HG02623 (cell line): ENCODE measurements at regions not wholly inside any gene's neighbourhood (a gene's known extent, or its start where the extent isn't known, plus 50 kb on each side); places are given as distances from the start of the nearest gene placed in this dataset.

Experiments
- ATAC-seq: cut with Tn5 transposase; IDR thresholded peaks from one replicate; pipeline ENCODE4 v1.9.1; 2021; ENCODE audit warnings: moderate library complexity; ENCODE audit not compliant: unreplicated experiment

- no peak for ATAC-seq
These were observed 410.7 kb downstream of the SIPA1L2 start for GRCh38 chr1:232218955-232219865.

GRCh38 chr1:232213928-232214327 is 416.0 kb downstream of the SIPA1L2 start:
- no peak for ATAC-seq

GRCh38 chr1:232212253-232212652 is 417.7 kb downstream of the SIPA1L2 start:
- ATAC-seq = no peak

- no peak for ATAC-seq
These were observed 418.8 kb downstream of the SIPA1L2 start for GRCh38 chr1:232211149-232211548.

GRCh38 chr1:232209357-232209756 is 420.6 kb downstream of the SIPA1L2 start:
- ATAC-seq = no peak

GRCh38 chr1:232207073-232207866 is 422.7 kb downstream of the SIPA1L2 start:
- ATAC-seq = no peak

- no peak for ATAC-seq
These were observed 425.7 kb downstream of the SIPA1L2 start for GRCh38 chr1:232204269-232204668.

- ATAC-seq = no peak
These were observed 428.9 kb downstream of the SIPA1L2 start for GRCh38 chr1:232201024-232201423.

- ATAC-seq = no peak
These were observed 433.9 kb downstream of the SIPA1L2 start for GRCh38 chr1:232196042-232196441.

GRCh38 chr1:232194424-232194823 is 435.5 kb downstream of the SIPA1L2 start:
- no peak for ATAC-seq

- ATAC-seq = no peak
These were observed 436.5 kb downstream of the SIPA1L2 start for GRCh38 chr1:232193451-232193783.

- ATAC-seq = no peak
These were observed 437.0 kb downstream of the SIPA1L2 start for GRCh38 chr1:232192781-232193450.

- ATAC-seq = no peak
These were observed 438.4 kb downstream of the SIPA1L2 start for GRCh38 chr1:232191560-232191959.

- no peak for ATAC-seq
These were observed 441.6 kb downstream of the SIPA1L2 start for GRCh38 chr1:232188318-232188717.

- ATAC-seq = no peak
These were observed 443.0 kb downstream of the SIPA1L2 start for GRCh38 chr1:232186931-232187330.

- ATAC-seq = no peak
These were observed 445.1 kb downstream of the SIPA1L2 start for GRCh38 chr1:232184561-232185530.

GRCh38 chr1:232183802-232184201 is 446.1 kb downstream of the SIPA1L2 start:
- ATAC-seq = no peak

- ATAC-seq = no peak
These were observed 446.6 kb downstream of the SIPA1L2 start for GRCh38 chr1:232183266-232183800.

- no peak for ATAC-seq
These were observed 447.7 kb downstream of the SIPA1L2 start for GRCh38 chr1:232182236-232182635.

GRCh38 chr1:232180779-232181136 is 449.2 kb downstream of the SIPA1L2 start:
- no peak for ATAC-seq
